ENCODE measurements at regions not wholly inside any gene's neighbourhood (a gene's known extent, or its start where the extent isn't known, plus 50 kb on each side); places are given as distances from the start of the nearest gene placed in this dataset.

- DNase-seq (ENCODE audit: low spot score) = no peak
Observed at GRCh38 chr6:14792118-14792955, 453.5 kb upstream of the JARID2 start.

GRCh38 chr6:14795451-14795850 is 450.4 kb upstream of the JARID2 start:
- DNase-seq (ENCODE audit: low spot score) = no peak

- no peak for DNase-seq (ENCODE audit: low spot score)
Observed at GRCh38 chr6:14796974-14797762, 448.7 kb upstream of the JARID2 start.

GRCh38 chr6:14797875-14798593 is 447.8 kb upstream of the JARID2 start:
- no peak for DNase-seq (ENCODE audit: low spot score)

GRCh38 chr6:14798594-14798982 is 447.3 kb upstream of the JARID2 start:
- DNase-seq (ENCODE audit: low spot score) = no peak

- no peak for DNase-seq (ENCODE audit: low spot score)
Observed at GRCh38 chr6:14798996-14799588, 446.8 kb upstream of the JARID2 start.

GRCh38 chr6:14799928-14800327 is 445.9 kb upstream of the JARID2 start:
- peak; percentile 18 for DNase-seq (ENCODE audit: low spot score)

- no peak for DNase-seq (ENCODE audit: low spot score)
Observed at GRCh38 chr6:14802514-14803160, 443.2 kb upstream of the JARID2 start.

- no peak for DNase-seq (ENCODE audit: low spot score)
Observed at GRCh38 chr6:14804001-14804784, 441.7 kb upstream of the JARID2 start.

- DNase-seq (ENCODE audit: low spot score) = no peak
Observed at GRCh38 chr6:14804785-14805210, 441.1 kb upstream of the JARID2 start.

- no peak for DNase-seq (ENCODE audit: low spot score)
Observed at GRCh38 chr6:14806101-14806500, 439.8 kb upstream of the JARID2 start.

- no peak for DNase-seq (ENCODE audit: low spot score)
Observed at GRCh38 chr6:14807130-14807529, 438.7 kb upstream of the JARID2 start.

GRCh38 chr6:14807971-14808370 is 437.9 kb upstream of the JARID2 start:
- DNase-seq (ENCODE audit: low spot score) = no peak

- no peak for DNase-seq (ENCODE audit: low spot score)
Observed at GRCh38 chr6:14810021-14810420, 435.8 kb upstream of the JARID2 start.

- no peak for DNase-seq (ENCODE audit: low spot score)
Observed at GRCh38 chr6:14811775-14812428, 434.0 kb upstream of the JARID2 start.

GRCh38 chr6:14814016-14814415 is 431.9 kb upstream of the JARID2 start:
- DNase-seq (ENCODE audit: low spot score) = no peak

GRCh38 chr6:14816116-14816859 is 429.6 kb upstream of the JARID2 start:
- DNase-seq (ENCODE audit: low spot score) = no peak

GRCh38 chr6:14817074-14817473 is 428.8 kb upstream of the JARID2 start:
- no peak for DNase-seq (ENCODE audit: low spot score)

- no peak for DNase-seq (ENCODE audit: low spot score)
Observed at GRCh38 chr6:14818422-14818884, 427.4 kb upstream of the JARID2 start.
